ENCODE measurements at regions not wholly inside any gene's neighbourhood (a gene's known extent, or its start where the extent isn't known, plus 50 kb on each side); places are given as distances from the start of the nearest gene placed in this dataset.
"Not testable (repeated sequence)": the region's sequence is repeated elsewhere in the genome, so short reads cannot be mapped to it uniquely, and the experiment has no call there.

- DNase-seq: no peak
Observed at GRCh38 chr20:48528346-48528745, 299.5 kb downstream of the PREX1 start.

DNA sequence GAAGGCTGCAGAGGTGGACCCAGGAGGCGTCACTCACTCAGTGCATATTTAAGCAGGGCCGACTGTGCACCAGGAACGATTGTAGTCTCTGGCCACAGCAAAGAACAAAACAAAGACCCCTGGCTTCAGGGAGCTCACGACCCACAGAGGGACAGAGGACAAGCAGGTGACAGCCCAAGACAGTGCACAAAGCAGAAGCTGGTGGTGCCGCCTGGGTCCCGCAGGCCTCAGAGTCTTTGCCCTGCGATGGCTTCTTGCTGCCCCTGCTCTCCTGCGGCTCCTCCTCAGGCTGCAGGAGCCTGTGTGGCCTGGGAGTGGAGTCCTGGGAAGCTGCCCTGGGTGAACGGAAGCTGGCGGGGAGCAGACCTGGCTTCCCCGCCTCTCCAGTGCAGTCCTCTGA is 300.0 kb downstream of the PREX1 start:
- no peak for DNase-seq

DNA sequence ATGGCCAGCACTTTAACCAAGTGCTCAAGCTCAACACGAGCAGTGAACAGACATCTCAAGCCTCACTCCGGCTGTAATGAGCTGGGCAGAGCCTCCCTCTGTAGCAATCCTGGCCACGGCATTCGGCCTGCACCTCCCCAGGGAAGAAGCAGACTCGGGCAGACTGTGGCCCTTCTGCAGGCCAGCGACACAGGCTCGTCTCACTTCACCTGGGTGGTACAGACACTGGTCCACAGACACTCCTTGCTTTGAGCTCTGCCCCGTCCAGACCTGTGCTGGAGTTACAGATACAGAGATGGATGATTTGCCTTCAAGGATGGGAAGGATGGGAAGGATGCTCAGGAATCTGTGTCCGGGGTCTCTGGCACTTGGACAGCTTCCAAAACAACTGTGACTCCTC is 300.9 kb downstream of the PREX1 start:
- no peak for DNase-seq

- DNase-seq: no peak
Observed at GRCh38 chr20:48525400-48525799, 302.4 kb downstream of the PREX1 start.

DNA sequence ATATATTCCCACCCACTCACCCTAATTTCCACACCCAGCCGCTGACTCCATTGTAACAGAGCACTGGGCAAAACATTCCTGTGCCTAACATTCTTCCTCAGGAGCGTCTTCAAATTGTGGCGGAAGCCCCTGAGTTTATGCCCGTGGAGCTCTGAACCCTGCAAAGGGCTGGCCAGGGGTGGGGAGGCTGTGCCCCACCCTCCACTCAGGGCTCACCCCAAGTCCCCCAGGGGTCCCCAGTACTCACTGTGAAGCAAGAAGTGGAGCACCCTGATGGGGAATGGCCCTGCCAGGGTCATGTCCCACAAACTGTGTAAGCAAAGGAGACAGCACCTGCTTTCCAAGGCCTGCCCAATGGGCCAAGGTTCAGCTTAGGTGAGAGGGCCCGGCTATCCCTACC is 303.2 kb downstream of the PREX1 start:
- DNase-seq: no peak

- DNase-seq: no peak
Observed at GRCh38 chr20:48523191-48523995, 304.4 kb downstream of the PREX1 start.

GRCh38 chr20:48521121-48521520 is 306.7 kb downstream of the PREX1 start:
- DNase-seq: no peak

- not testable (repeated sequence) for DNase-seq
Observed at GRCh38 chr20:48516196-48516595, 311.6 kb downstream of the PREX1 start.

- not testable (repeated sequence) for DNase-seq
Observed at GRCh38 chr20:48514577-48514976, 313.2 kb downstream of the PREX1 start.

DNA sequence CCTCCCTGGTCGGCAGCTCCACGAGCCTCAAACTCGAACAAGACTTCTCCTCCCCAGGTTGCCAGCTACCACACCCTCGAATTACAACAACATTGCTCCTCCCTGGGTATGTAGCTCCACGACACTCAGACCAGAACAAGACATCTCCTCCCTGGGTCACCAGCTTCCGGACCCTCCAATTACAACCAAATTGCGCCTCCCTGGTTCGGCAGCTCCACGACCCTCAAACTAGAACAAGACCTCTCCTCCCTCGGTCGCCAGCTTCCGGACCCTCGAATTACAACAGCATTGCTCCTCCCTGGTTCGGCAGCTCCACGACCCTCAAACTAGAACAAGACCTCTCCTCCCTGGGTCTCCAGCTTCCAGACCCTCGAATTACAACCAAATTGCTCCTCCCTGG is 315.3 kb downstream of the PREX1 start:
- DNase-seq: not testable (repeated sequence)

DNA sequence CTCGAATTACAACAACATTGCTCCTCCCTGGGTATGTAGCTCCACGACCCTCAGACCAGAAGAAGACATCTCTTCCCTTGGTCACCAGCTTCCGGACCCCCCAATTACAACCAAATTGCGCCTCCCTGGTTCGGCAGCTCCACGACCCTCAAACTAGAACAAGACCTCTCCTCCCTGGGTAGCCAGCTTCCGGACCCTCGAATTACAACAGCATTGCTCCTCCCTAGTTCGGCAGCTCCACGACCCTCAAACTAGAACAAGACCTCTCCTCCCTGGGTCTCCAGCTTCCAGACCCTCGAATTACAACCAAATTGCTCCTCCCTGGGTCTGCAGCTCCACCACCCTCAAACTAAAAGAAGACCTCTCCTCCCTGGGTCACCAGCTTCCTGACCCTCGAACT is 322.7 kb downstream of the PREX1 start:
- DNase-seq: not testable (repeated sequence)

- no peak for DNase-seq
Observed at GRCh38 chr20:48503166-48503815, 324.5 kb downstream of the PREX1 start.

DNA sequence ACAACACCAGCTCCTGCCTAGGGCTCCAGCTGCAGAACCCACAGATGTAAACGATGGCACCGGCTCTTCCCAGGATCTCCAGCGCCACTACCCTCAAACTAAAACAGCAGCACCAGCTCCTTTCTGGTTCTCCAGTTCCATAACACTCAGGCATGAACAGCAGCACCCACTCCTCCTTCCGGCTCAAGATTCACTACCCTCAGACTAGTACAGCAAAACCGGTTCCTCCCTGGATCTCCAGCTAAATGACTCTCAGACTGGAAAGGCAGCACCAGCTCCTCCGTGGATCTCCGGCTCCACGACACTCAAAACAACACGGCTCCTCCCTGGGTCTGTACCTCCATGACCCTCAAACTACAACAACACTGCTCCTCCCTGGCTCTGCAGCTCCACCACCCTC is 325.0 kb downstream of the PREX1 start:
- DNase-seq: no peak

GRCh38 chr20:48502016-48502415 is 325.8 kb downstream of the PREX1 start:
- no peak for DNase-seq

DNA sequence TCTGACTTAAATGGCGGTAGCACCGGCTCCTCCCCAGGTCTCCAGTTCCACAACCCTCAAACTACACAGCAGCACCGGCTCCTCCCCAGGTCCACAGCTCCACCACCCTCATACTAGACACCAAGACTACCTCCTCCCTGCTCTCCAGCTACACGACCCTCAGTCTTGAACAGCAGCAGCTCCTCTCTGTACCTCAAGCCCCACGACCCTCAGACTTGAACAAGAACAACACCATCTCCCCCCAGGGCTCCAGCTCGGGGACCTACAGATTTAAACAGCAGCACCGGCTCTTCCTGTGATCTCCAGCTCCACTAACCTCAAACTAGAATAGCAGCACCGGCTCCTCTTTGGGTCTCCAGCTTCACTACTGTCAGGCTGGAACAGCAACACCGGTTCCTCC is 326.9 kb downstream of the PREX1 start:
- DNase-seq: not testable (repeated sequence)

DNA sequence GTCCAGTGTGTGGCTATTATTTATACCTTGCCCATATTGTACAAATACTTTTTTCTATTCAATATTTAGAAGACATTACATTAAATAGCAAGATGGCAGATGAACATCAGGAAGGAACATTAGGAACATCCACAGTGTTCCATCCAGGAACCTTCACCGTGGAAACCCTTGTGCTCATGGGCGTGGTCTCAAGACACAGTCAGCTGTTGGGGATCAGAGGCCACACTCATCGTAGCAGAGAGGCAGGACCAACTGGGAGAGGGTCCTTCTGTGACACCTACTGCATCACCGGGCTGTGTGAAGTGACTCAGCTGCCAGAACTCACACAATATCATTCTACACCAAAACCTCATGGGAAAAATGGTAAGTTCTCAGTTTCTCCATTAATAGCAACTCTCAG is 328.9 kb downstream of the PREX1 start:
- not testable (repeated sequence) for DNase-seq

- DNase-seq: not testable (repeated sequence)
Observed at GRCh38 chr20:48498125-48498524, 329.7 kb downstream of the PREX1 start.

DNA sequence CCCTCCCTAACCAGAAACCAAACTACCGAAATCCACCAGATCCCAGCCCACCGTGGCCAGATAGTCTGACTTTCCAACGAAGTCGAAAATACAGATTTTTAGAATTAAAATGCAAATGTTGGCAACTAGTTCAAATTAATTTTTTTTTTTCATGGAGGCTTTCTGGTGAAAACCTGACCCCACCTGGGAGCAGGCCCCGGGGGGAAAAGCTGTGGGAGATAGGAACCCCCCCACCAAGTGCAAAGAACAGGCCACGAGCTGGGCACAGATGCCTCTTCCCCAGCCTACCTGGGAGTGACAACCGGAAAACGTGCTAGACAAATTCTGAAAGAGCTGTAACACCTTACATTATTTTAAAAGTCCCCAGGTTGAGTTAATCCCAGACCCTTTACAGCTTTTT is 333.8 kb downstream of the PREX1 start:
- DNase-seq: no peak

DNA sequence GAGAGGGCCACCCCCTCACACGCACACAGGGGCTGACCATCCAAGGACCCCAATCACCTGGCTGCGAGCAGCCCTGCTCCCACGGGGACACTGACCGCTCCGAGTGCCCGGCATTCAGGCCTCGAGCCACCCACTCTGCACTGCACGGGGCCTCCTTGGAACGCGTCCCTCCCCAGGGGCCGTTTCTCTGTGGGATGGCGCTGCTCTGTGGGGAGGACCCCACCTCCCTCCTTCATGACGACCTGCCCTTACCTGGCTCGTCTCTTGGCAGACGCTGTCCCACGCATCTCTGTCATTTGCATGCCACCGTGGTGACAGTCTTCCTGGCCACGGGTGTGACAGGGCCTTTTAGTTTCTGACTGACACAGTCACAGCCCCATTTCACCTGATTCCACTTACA is 334.5 kb downstream of the PREX1 start:
- DNase-seq: not testable (repeated sequence)

- no peak for DNase-seq
Observed at GRCh38 chr20:48492715-48493070, 335.1 kb downstream of the PREX1 start.

DNA sequence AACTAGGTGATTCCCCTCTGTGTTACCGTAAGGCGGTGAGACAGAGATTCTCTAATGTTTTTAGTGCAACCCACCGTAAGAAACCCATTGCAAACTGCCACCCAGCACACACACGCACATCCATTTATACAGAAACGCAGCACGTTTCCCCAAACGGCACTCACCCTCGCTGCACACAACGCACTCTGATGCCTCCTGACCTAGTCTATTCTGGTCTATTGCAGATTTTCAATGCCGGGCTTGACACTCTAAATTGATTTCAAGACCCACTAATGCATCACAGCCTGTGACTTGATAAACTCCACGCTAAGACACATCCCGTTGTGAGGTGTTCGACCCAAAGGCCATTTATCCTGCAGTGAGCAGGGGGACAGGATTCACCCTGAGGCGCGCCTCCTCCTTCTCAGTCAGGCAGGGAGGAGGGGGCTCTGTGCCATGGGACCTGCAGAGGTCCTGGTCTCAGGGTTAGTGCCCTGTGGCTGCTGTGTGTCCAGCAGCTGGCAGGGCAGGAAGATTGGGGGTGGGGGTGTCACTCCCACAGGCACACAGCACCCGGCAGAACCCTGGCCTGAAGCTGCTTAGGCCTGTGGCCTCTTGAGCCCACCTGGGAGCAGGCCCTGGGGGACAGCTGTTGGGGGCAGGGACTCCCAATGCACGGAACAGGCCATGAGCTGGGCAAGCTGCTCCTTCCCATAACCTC is 335.6 kb downstream of the PREX1 start:
- DNase-seq: no peak

- no peak for DNase-seq
Observed at GRCh38 chr20:48490961-48491831, 336.6 kb downstream of the PREX1 start.

GRCh38 chr20:48490341-48490740 is 337.5 kb downstream of the PREX1 start:
- DNase-seq: not testable (repeated sequence)
